ENCODE measurements at regions not wholly inside any gene's neighbourhood (a gene's known extent, or its start where the extent isn't known, plus 50 kb on each side); places are given as distances from the start of the nearest gene placed in this dataset.

- Histone ChIP-seq H3K4me1 (replicated peaks in 1 of 4; ENCODE audit: control insufficient read depth in 3 of 4, insufficient read depth in 4 of 4, low read length in 3 of 4) (no peaks in the 10 kb centered on the region), H2AFZ (ENCODE audit: low read length) (no peak overlapping the region), H4K20me1 (replicated peaks in 1 of 2; ENCODE audit: control insufficient read depth in 1 of 2, insufficient read depth in 2 of 2, low read length in 2 of 2) (no peaks in the 10 kb centered on the region), H3K4me3 (ENCODE audit: extremely low read depth in 1 of 4, insufficient read depth in 2 of 4, low read depth in 3 of 4, low read length in 4 of 4) (no peak overlapping the region), H2BK12ac (ENCODE audit: low read depth, low read length) (no peak overlapping the region), H3K27ac (ENCODE audit: low read depth, low read length) (no peak overlapping the region), H4K91ac (replicated peaks; ENCODE audit: insufficient read length, low read length) (no peak overlapping the region), H2BK5ac (ENCODE audit: low read depth, low read length) (no peak overlapping the region), H2AK5ac (ENCODE audit: low read depth, low read length) (no peak overlapping the region), H2BK15ac (ENCODE audit: low read length) (no peak overlapping the region), H3K23me2 (ENCODE audit: low read depth, low read length) (no peaks in the 10 kb centered on the region), H3K23ac (ENCODE audit: insufficient read length) (no peak overlapping the region), H3K4me2 (ENCODE audit: insufficient read depth in 1 of 2, low read depth in 2 of 2, low read length in 2 of 2) (no peak overlapping the region), H3K56ac (replicated peaks; ENCODE audit: insufficient read length, low read depth, low read length) (no peak overlapping the region), H3K27me3 (replicated peaks in 1 of 4; ENCODE audit: control insufficient read depth in 3 of 4, extremely low read depth in 1 of 4, insufficient read depth in 3 of 4, low read length in 3 of 4) (no peaks in the 10 kb centered on the region), H3K79me2 (ENCODE audit: control insufficient read depth in 1 of 2, insufficient read depth in 2 of 2, low read length in 2 of 2) (no peaks in the 10 kb centered on the region), H4K8ac (ENCODE audit: extremely low read depth, insufficient read depth, low read length) (no peak overlapping the region), H3K9ac (replicated peaks in 1 of 4; ENCODE audit: extremely low read depth in 1 of 4, low read depth in 3 of 4, low read length in 3 of 4) (no peak overlapping the region), H3K9me3 (ENCODE audit: insufficient read depth in 2 of 2, low read depth in 1 of 2, low read length in 1 of 2) (no peaks in the 10 kb centered on the region), H2BK120ac (replicated peaks; ENCODE audit: low read depth, low read length) (no peak overlapping the region), H3K36me3 (ENCODE audit: control insufficient read depth in 2 of 4, insufficient read depth in 4 of 4, low read length in 3 of 4) (no peaks in the 10 kb centered on the region), H3K79me1 (ENCODE audit: low read depth, low read length) (no peaks in the 10 kb centered on the region), H2BK20ac (ENCODE audit: low read length) (no peak overlapping the region), H3K14ac (ENCODE audit: insufficient read length) (no peak overlapping the region), H3K4ac (replicated peaks; ENCODE audit: insufficient read length, low read depth, low read length) (no peak overlapping the region), H3K18ac (ENCODE audit: extremely low read depth, low read length) (no peak overlapping the region), H4K5ac (ENCODE audit: insufficient read length, low read depth, low read length) (no peak overlapping the region)
- TF ChIP-seq E2F6 (IDR thresholded peaks at IDR 0.05) (no peak), CBX8 (IDR thresholded peaks at IDR 0.05; ENCODE audit: borderline replicate concordance, low read depth, low read length) (no peak), KDM1A (IDR thresholded peaks at IDR 0.05; ENCODE audit: borderline replicate concordance, low read length) (no peak), POU5F1 (IDR thresholded peaks at IDR 0.05; ENCODE audit: low read depth, low read length) (no peak), RBBP5 (IDR thresholded peaks at IDR 0.05; ENCODE audit: borderline replicate concordance, low read depth, low read length) (no peak), CBX5 (IDR thresholded peaks at IDR 0.05; ENCODE audit: low read depth, low read length) (no peak), GTF2F1 (IDR thresholded peaks at IDR 0.05; ENCODE audit: borderline replicate concordance, low read depth, low read length) (no peak), SRF (IDR thresholded peaks at IDR 0.05; ENCODE audit: low read depth, low read length) (no peak)
- no peak for DNase-seq (ENCODE audit: low read depth in 1 of 2, low spot score in 2 of 2)
- ChIA-PET CTCF (ENCODE audit: partially characterized antibody) (interaction anchor here (1.2 kb wide), 1 partner anchor 20 kb away, joined by 3 read pairs; no protein-coding TSS in a partner anchor), POLR2A (ENCODE audit: partially characterized antibody) (no interaction called here)
- 95 to 100% methylated on average over 2 to 4 of the region's 4 CpGs for WGBS, 2 experiments (ENCODE audit: extremely low coverage in 1 of 2, insufficient coverage in 1 of 2, insufficient read length in 1 of 2, insufficient replicate concordance in 2 of 2, low coverage in 1 of 2, low lambda C conversion rate in 2 of 2, missing lambda C conversion rate in 1 of 2)
- no peak for FAIRE-seq
These were observed 138.0 kb upstream of the ARHGAP28 start for GRCh38 chr18:6591491-6591890.
